ENCODE measurements at regions not wholly inside any gene's neighbourhood (a gene's known extent, or its start where the extent isn't known, plus 50 kb on each side); places are given as distances from the start of the nearest gene placed in this dataset.
"Not testable (repeated sequence)": the region's sequence is repeated elsewhere in the genome, so short reads cannot be mapped to it uniquely, and the experiment has no call there.

GRCh38 chr14:19099336-19099735 is 132.1 kb downstream of the POTEM start:
- not testable (repeated sequence) for TF ChIP-seq CTCF (conservative IDR thresholded peaks at IDR 0.05); EZH2 (IDR thresholded peaks at IDR 0.05; ENCODE audit: low read depth)
